Stimulated activated effector memory CD8-positive, alpha-beta T cell treated with anti-CD3 and anti-CD28 coated beads, Interleukin-12 subunit alpha, Interleukin-12 subunit beta, amount 100 ng/mL, for 72 hours (primary cell): ENCODE measurements at regions not wholly inside any gene's neighbourhood (a gene's known extent, or its start where the extent isn't known, plus 50 kb on each side); places are given as distances from the start of the nearest gene placed in this dataset.

ENCODE experiments used
- ATAC-seq: fragments of 150-1000 bp; cut with Tn5 transposase; 2 replicates; pipeline ENCODE4 v1.10.0; 2021
- DNase-seq, 2 donors: peaks; one replicate each; pipeline ENCODE4 v3.0.0; 2021 to 2022; ENCODE audit warnings: low spot score in 2 of 2
- H3K27ac Mint-ChIP-seq: one replicate; pipeline ENCODE4 v1.8.0; 2022; ENCODE audit warnings: mild to moderate bottlenecking, mixed read lengths
- H3K36me3 Mint-ChIP-seq: one replicate; pipeline ENCODE4 v1.8.0; 2022; ENCODE audit warnings: mild to moderate bottlenecking, mixed read lengths
- H3K4me1 Mint-ChIP-seq: one replicate; pipeline ENCODE4 v1.8.0; 2022; ENCODE audit warnings: mixed read lengths
- H3K4me3 Mint-ChIP-seq: one replicate; pipeline ENCODE4 v1.8.0; 2022; ENCODE audit warnings: mild to moderate bottlenecking, mixed read lengths
- H3K9me3 Mint-ChIP-seq: one replicate; pipeline ENCODE4 v1.8.0; 2022; ENCODE audit warnings: mixed read lengths

DNA sequence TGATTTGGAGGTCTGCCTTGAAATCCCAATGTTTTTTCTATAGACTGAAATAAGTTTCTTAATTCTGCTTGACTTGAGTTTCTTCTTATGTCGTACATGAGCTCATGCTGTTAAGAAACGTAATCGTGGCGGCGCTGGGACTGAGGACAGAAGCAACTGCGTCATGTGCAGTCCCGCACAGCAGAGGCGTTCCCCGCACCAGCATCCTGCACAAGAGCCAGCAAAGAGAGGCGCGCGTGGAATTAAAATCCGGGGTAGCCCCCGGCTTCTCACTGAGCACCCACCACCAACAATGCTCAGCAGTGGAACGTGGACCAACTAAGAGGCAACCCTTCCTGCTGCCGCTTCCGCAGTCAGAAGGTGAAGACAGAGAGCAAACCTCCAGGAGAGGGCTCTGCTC lies 496.2 kb upstream of the ADAMTS16 start:
- H3K9me3 Mint-ChIP-seq = peaks cover 6% of the 10 kb centered on the region
- H3K4me1 Mint-ChIP-seq = no peaks in the 10 kb centered on the region
- H3K4me3 Mint-ChIP-seq = no peak overlapping the region
- ATAC-seq (no peak), DNase-seq (no peak)
- H3K27ac Mint-ChIP-seq = no peak overlapping the region
- H3K36me3 Mint-ChIP-seq = no peaks in the 10 kb centered on the region

GRCh38 chr5:4646715-4647375 lies 493.3 kb upstream of the ADAMTS16 start:
- Mint-ChIP-seq H3K9me3 (peaks cover 12% of the 10 kb centered on the region), H3K4me1 (no peaks in the 10 kb centered on the region), H3K27ac (no peak overlapping the region), H3K36me3 (no peaks in the 10 kb centered on the region), H3K4me3 (no peak overlapping the region)
- DNase-seq = no peak
- ATAC-seq = no peak

GRCh38 chr5:4647955-4648354 lies 492.2 kb upstream of the ADAMTS16 start:
- H3K4me1 Mint-ChIP-seq = no peaks in the 10 kb centered on the region
- H3K36me3 Mint-ChIP-seq = no peaks in the 10 kb centered on the region
- peaks cover 19% of the 10 kb centered on the region for H3K9me3 Mint-ChIP-seq
- H3K27ac Mint-ChIP-seq = no peak overlapping the region
- no peak overlapping the region for H3K4me3 Mint-ChIP-seq
- DNase-seq (no peak), ATAC-seq (no peak)

- ATAC-seq (no peak), DNase-seq (no peak)
- Mint-ChIP-seq H3K4me1 (no peaks in the 10 kb centered on the region), H3K36me3 (no peaks in the 10 kb centered on the region), H3K4me3 (no peak overlapping the region), H3K9me3 (peaks cover 28% of the 10 kb centered on the region), H3K27ac (no peak overlapping the region)
These were observed 488.1 kb upstream of the ADAMTS16 start for GRCh38 chr5:4651806-4652565.

- ATAC-seq (no peak), DNase-seq (no peak)
- Mint-ChIP-seq H3K4me1 (no peaks in the 10 kb centered on the region), H3K9me3 (peaks cover 33% of the 10 kb centered on the region), H3K27ac (no peak overlapping the region), H3K4me3 (no peak overlapping the region), H3K36me3 (no peaks in the 10 kb centered on the region)
These were observed 486.7 kb upstream of the ADAMTS16 start for GRCh38 chr5:4653475-4653874.

GRCh38 chr5:4659851-4660250 lies 480.3 kb upstream of the ADAMTS16 start:
- ATAC-seq (no peak), DNase-seq (no peak)
- H3K4me1 Mint-ChIP-seq = no peaks in the 10 kb centered on the region
- H3K4me3 Mint-ChIP-seq = no peak overlapping the region
- H3K36me3 Mint-ChIP-seq = no peaks in the 10 kb centered on the region
- H3K27ac Mint-ChIP-seq = no peak overlapping the region
- H3K9me3 Mint-ChIP-seq = peaks cover 23% of the 10 kb centered on the region

DNA sequence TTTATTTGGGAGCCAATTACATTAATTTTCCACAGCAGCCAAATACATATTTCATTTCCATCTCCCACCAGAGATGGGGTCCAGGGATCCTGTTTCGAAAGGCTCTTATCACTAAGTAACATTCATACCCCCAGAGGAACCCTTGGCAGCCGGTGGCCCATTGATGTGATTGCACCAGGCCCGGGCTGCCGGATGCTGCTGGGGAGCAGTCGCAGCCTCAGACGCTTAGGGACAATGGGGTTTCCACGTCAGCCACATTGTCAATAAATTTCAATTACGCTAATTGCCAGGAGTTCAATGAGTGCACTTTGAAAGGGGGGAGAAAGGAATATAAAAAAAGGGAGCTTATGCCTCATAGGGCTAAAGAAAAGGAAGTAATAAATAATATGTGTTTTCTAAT lies 478.8 kb upstream of the ADAMTS16 start:
- no peak for DNase-seq

GRCh38 chr5:4661836-4662235 lies 478.3 kb upstream of the ADAMTS16 start:
- Mint-ChIP-seq H3K36me3 (no peaks in the 10 kb centered on the region), H3K4me1 (no peaks in the 10 kb centered on the region), H3K4me3 (no peak overlapping the region), H3K27ac (no peak overlapping the region), H3K9me3 (peaks cover 22% of the 10 kb centered on the region)
- DNase-seq = no peak
- ATAC-seq = no peak

More for the DNA sequence above, 478.8 kb upstream of the ADAMTS16 start:
- Mint-ChIP-seq H3K9me3 (peaks cover 23% of the 10 kb centered on the region), H3K36me3 (no peaks in the 10 kb centered on the region), H3K27ac (no peak overlapping the region), H3K4me3 (no peak overlapping the region), H3K4me1 (no peaks in the 10 kb centered on the region)
- ATAC-seq = no peak

- no peak overlapping the region for H3K27ac Mint-ChIP-seq
- H3K9me3 Mint-ChIP-seq = peaks cover 22% of the 10 kb centered on the region
- no peak overlapping the region for H3K4me3 Mint-ChIP-seq
- DNase-seq = no peak
- H3K36me3 Mint-ChIP-seq = no peaks in the 10 kb centered on the region
- ATAC-seq = no peak
- H3K4me1 Mint-ChIP-seq = no peaks in the 10 kb centered on the region
These were observed 477.4 kb upstream of the ADAMTS16 start for GRCh38 chr5:4662756-4663155.

- Mint-ChIP-seq H3K27ac (no peak overlapping the region), H3K9me3 (peaks cover 22% of the 10 kb centered on the region), H3K4me1 (no peaks in the 10 kb centered on the region), H3K36me3 (no peaks in the 10 kb centered on the region), H3K4me3 (no peak overlapping the region)
- ATAC-seq (no peak), DNase-seq (no peak)
These were observed 474.2 kb upstream of the ADAMTS16 start for GRCh38 chr5:4665911-4666310.

DNA sequence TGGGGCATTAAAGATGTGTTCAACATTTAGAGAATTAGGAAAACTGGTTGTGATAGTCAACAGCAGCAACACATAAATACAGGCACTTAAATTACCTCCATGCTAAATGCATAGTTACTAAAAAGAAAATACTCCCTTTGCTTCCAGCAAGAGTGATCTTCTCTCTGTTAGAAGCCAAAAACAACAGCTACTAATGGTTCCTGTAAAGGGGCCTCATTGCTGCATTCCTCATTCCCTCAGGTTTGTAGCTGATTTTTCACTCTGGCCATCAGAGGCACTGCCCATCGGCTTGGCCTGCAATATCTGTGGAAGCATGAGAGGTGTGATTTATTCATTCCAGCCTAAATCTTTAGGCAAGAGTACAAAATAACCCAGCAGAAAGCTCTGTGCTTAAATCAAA lies 466.0 kb upstream of the ADAMTS16 start:
- Mint-ChIP-seq H3K36me3 (no peaks in the 10 kb centered on the region), H3K9me3 (peaks cover 17% of the 10 kb centered on the region), H3K27ac (no peak overlapping the region), H3K4me1 (no peaks in the 10 kb centered on the region), H3K4me3 (no peak overlapping the region)
- ATAC-seq (no peak), DNase-seq (no peak)

DNA sequence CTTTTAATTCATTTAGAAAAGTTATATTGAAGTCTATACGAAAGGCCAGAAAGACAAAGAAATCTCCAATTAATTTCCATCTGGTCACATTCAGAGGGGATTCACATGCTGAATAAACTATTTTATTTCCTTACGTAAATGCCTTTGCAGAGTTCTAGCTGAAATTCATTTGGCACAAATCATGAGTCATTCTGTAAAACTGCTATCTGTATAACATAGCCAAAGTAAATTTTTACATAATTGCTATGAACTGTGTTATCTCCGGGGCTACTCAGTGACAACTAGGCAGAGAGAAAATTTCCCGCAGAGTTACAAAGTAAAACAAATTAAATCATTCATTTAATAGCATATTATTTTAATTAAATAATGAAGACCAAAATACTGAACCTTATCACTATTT lies 463.2 kb upstream of the ADAMTS16 start:
- Mint-ChIP-seq H3K36me3 (no peaks in the 10 kb centered on the region), H3K4me3 (no peak overlapping the region), H3K9me3 (peaks cover 24% of the 10 kb centered on the region), H3K27ac (no peak overlapping the region), H3K4me1 (no peaks in the 10 kb centered on the region)
- ATAC-seq (no peak), DNase-seq (no peak)

DNA sequence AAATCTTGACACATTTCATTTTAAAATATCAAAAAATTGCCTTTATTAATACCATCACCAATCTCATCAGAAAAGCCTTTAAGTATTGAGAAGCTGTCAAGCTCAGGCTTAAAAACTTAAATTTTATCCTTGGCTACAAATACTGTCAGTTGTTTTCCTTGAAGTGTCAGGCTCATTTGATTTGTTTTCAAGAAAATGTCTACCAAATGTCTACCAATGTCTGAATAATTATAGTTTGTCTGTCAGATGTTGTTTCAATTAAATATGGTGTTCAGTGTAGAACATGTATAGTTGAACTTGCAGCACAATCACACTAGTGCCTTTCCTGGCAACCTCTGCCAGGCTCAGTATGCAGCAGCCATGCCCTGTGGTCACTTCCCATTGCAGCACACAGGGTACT lies 455.2 kb upstream of the ADAMTS16 start:
- no peak overlapping the region for H3K4me3 Mint-ChIP-seq
- ATAC-seq = no peak
- no peak for DNase-seq
- H3K9me3 Mint-ChIP-seq = peaks cover 22% of the 10 kb centered on the region
- H3K27ac Mint-ChIP-seq = no peak overlapping the region
- no peaks in the 10 kb centered on the region for H3K36me3 Mint-ChIP-seq
- no peaks in the 10 kb centered on the region for H3K4me1 Mint-ChIP-seq

DNA sequence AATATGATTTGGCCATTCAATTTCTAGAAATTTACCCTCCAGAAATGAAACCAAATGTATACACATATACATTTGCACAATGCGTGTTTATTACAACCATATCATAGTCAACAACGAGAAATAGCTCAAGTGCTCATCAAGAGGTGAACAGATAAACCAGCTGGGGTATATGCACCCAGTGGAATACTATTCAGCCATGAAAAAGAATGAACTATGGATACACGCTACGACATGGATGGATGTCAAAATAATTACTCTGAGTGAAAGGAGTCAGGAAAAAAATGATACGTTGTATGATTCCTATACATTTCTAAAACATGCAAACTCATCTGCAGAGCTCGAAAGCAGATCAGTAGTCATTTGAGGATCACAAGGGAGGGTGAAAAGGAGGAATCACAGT lies 441.5 kb upstream of the ADAMTS16 start:
- Mint-ChIP-seq H3K9me3 (peaks cover 28% of the 10 kb centered on the region), H3K27ac (no peak overlapping the region), H3K4me1 (no peaks in the 10 kb centered on the region), H3K4me3 (no peak overlapping the region), H3K36me3 (no peaks in the 10 kb centered on the region)
- no peak for ATAC-seq
- DNase-seq = no peak

GRCh38 chr5:4699592-4699991 lies 440.5 kb upstream of the ADAMTS16 start:
- Mint-ChIP-seq H3K4me3 (no peak overlapping the region), H3K4me1 (no peaks in the 10 kb centered on the region), H3K9me3 (peaks cover 22% of the 10 kb centered on the region), H3K27ac (no peak overlapping the region), H3K36me3 (no peaks in the 10 kb centered on the region)
- no peak for ATAC-seq
- DNase-seq = no peak

GRCh38 chr5:4700069-4700468 lies 440.1 kb upstream of the ADAMTS16 start:
- DNase-seq (no peak), ATAC-seq (no peak)
- Mint-ChIP-seq H3K27ac (no peak overlapping the region), H3K4me1 (no peaks in the 10 kb centered on the region), H3K36me3 (no peaks in the 10 kb centered on the region), H3K9me3 (peaks cover 17% of the 10 kb centered on the region), H3K4me3 (no peak overlapping the region)
